ENCODE measurements at regions not wholly inside any gene's neighbourhood (a gene's known extent, or its start where the extent isn't known, plus 50 kb on each side); places are given as distances from the start of the nearest gene placed in this dataset.

DNA sequence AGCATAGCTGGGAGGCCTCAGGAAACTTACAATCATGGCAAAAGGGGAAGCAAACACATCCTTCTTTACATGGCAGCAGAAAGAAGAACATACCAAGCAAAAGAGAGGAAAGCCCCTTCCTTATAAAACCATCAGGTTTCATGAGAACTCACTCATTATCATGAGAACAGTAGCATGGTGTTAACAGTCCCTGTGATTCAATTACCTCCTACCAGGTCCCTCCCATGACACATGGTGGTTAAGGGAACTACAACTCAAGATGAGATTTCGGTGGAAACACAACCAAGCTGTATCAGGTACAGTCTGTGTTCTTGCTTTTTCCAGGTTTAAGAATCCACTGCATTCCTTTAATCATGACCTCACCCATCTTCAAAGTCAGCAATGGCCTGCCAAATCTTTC, 514.2 kb downstream of the KCTD16 start:
- TF ChIP-seq POLR2A (IDR thresholded peaks at IDR 0.05): no peak
- TF ChIP-seq CTCF (IDR thresholded peaks at IDR 0.05): no peak
- no peak for TF ChIP-seq POLR2AphosphoS5 (IDR thresholded peaks at IDR 0.05)
- no peak for TF ChIP-seq EP300 (IDR thresholded peaks at IDR 0.05)

Data from stomach (tissue), 4 donors.